ENCODE measurements at regions not wholly inside any gene's neighbourhood (a gene's known extent, or its start where the extent isn't known, plus 50 kb on each side); places are given as distances from the start of the nearest gene placed in this dataset.
"Not testable (repeated sequence)": the region's sequence is repeated elsewhere in the genome, so short reads cannot be mapped to it uniquely, and the experiment has no call there.

- H3K36me3 Mint-ChIP-seq (ENCODE audit: low read depth), result no peaks in the 10 kb centered on the region
- no peak overlapping the region for H3K27ac Mint-ChIP-seq
- peaks cover 5% of the 10 kb centered on the region for H3K27me3 Mint-ChIP-seq (ENCODE audit: low read depth)
- H3K9me3 Mint-ChIP-seq, result peaks cover 4% of the 10 kb centered on the region
- peaks cover 16% of the 10 kb centered on the region for H3K4me1 Mint-ChIP-seq
- TF ChIP-seq CTCF (IDR thresholded peaks at IDR 0.05; ENCODE audit: unreplicated experiment in 3 of 3), result no peak
- no peak overlapping the region for H3K4me3 Mint-ChIP-seq
Observed at GRCh38 chr9:1919229-1919628, 95.9 kb upstream of the SMARCA2 start.

GRCh38 chr9:1920386-1920785 is 94.8 kb upstream of the SMARCA2 start:
- H3K27ac Mint-ChIP-seq, result no peak overlapping the region

GRCh38 chr9:1922026-1922425 is 93.1 kb upstream of the SMARCA2 start:
- no peak overlapping the region for H3K27ac Mint-ChIP-seq
- TF ChIP-seq CTCF (IDR thresholded peaks at IDR 0.05; ENCODE audit: unreplicated experiment in 3 of 3), result no peak
- no peaks in the 10 kb centered on the region for H3K27me3 Mint-ChIP-seq (ENCODE audit: low read depth)
- H3K4me3 Mint-ChIP-seq, result no peak overlapping the region
- H3K36me3 Mint-ChIP-seq (ENCODE audit: low read depth), result no peaks in the 10 kb centered on the region
- H3K9me3 Mint-ChIP-seq, result peaks cover 4% of the 10 kb centered on the region
- peaks cover 11% of the 10 kb centered on the region for H3K4me1 Mint-ChIP-seq

More at GRCh38 chr9:1920386-1920785, 94.8 kb upstream of the SMARCA2 start:
- H3K27me3 Mint-ChIP-seq (ENCODE audit: low read depth), result peaks cover 5% of the 10 kb centered on the region
- TF ChIP-seq CTCF (IDR thresholded peaks at IDR 0.05; ENCODE audit: unreplicated experiment in 3 of 3), result no peak
- no peak overlapping the region for H3K4me3 Mint-ChIP-seq
- H3K36me3 Mint-ChIP-seq (ENCODE audit: low read depth), result no peaks in the 10 kb centered on the region
- H3K9me3 Mint-ChIP-seq, result peaks cover 4% of the 10 kb centered on the region
- peaks cover 16% of the 10 kb centered on the region for H3K4me1 Mint-ChIP-seq

- no peaks in the 10 kb centered on the region for H3K27me3 Mint-ChIP-seq (ENCODE audit: low read depth)
- no peak overlapping the region for H3K27ac Mint-ChIP-seq
- no peaks in the 10 kb centered on the region for H3K36me3 Mint-ChIP-seq (ENCODE audit: low read depth)
- peaks cover 9% of the 10 kb centered on the region for H3K9me3 Mint-ChIP-seq
- no peak overlapping the region for H3K4me3 Mint-ChIP-seq
- TF ChIP-seq CTCF (IDR thresholded peaks at IDR 0.05; ENCODE audit: unreplicated experiment in 3 of 3), result no peak
- no peaks in the 10 kb centered on the region for H3K4me1 Mint-ChIP-seq
Observed at GRCh38 chr9:1927546-1927945, 87.6 kb upstream of the SMARCA2 start.

- Mint-ChIP-seq H3K36me3 (ENCODE audit: low read depth) (no peaks in the 10 kb centered on the region), H3K27me3 (ENCODE audit: low read depth) (peaks cover 1% of the 10 kb centered on the region), H3K27ac (no peak overlapping the region), H3K9me3 (peaks cover 14% of the 10 kb centered on the region), H3K4me3 (no peak overlapping the region), H3K4me1 (no peaks in the 10 kb centered on the region)
- no peak for TF ChIP-seq CTCF (IDR thresholded peaks at IDR 0.05; ENCODE audit: unreplicated experiment in 3 of 3)
Observed at GRCh38 chr9:1929134-1929533, 86.0 kb upstream of the SMARCA2 start.

- H3K27ac Mint-ChIP-seq, result no peak overlapping the region
- TF ChIP-seq CTCF (IDR thresholded peaks at IDR 0.05; ENCODE audit: unreplicated experiment in 3 of 3), result no peak
- no peak overlapping the region for H3K4me3 Mint-ChIP-seq
- peaks cover 17% of the 10 kb centered on the region for H3K9me3 Mint-ChIP-seq
- no peaks in the 10 kb centered on the region for H3K4me1 Mint-ChIP-seq
- H3K27me3 Mint-ChIP-seq (ENCODE audit: low read depth), result peaks cover 4% of the 10 kb centered on the region
- H3K36me3 Mint-ChIP-seq (ENCODE audit: low read depth), result no peaks in the 10 kb centered on the region
Observed at GRCh38 chr9:1929722-1930244, 85.4 kb upstream of the SMARCA2 start.

GRCh38 chr9:1930245-1930736 is 84.9 kb upstream of the SMARCA2 start:
- not testable (repeated sequence) for H3K27ac Mint-ChIP-seq; H3K27me3 Mint-ChIP-seq (ENCODE audit: low read depth); H3K4me1 Mint-ChIP-seq; H3K4me3 Mint-ChIP-seq; H3K36me3 Mint-ChIP-seq (ENCODE audit: low read depth)
- peaks cover 17% of the 10 kb centered on the region for H3K9me3 Mint-ChIP-seq

All from nephron (organoid).